Cardiac muscle cell (in vitro differentiated cells and primary cell): ENCODE measurements at regions not wholly inside any gene's neighbourhood (a gene's known extent, or its start where the extent isn't known, plus 50 kb on each side); places are given as distances from the start of the nearest gene placed in this dataset.

Experiments used
- DNase-seq, 2 donors: peaks; one replicate each; pipeline versions ENCODE4 v3.0.0 to v3.0.0-alpha.2; 2010 to 2017; ENCODE audit warnings: low read depth in 1 of 2, low spot score in 1 of 2
- H3K27ac ChIP-seq: fragments of 200-600 bp; sonication (generic); 2 replicates; pipeline ENCODE4 v1.5.1; 2016
- H3K27me3 ChIP-seq: fragments of 200-600 bp; sonication (generic); 2 replicates; pipeline ENCODE4 v1.6.0; 2016; ENCODE audit warnings: control low read depth
- H3K36me3 ChIP-seq: fragments of 200-600 bp; sonication (generic); 2 replicates; pipeline ENCODE4 v1.5.1; 2016; ENCODE audit warnings: control low read depth
- H3K4me1 ChIP-seq: fragments of 200-600 bp; sonication (generic); 2 replicates; pipeline ENCODE4 v1.8.1; 2017; ENCODE audit warnings: low read depth, mild to moderate bottlenecking, mixed run types
- H3K4me3 ChIP-seq: fragments of 200-600 bp; sonication (generic); 2 replicates; pipeline ENCODE4 v1.5.1; 2016; ENCODE audit warnings: mild to moderate bottlenecking
- H3K9me3 ChIP-seq: fragments of 200-600 bp; sonication (generic); 2 replicates; pipeline ENCODE4 v1.5.1; 2017; ENCODE audit warnings: low read depth, mild to moderate bottlenecking, control low read depth
- TF ChIP-seq, protein P1 (sequence below): IDR thresholded peaks from 2 replicates; pipeline ENCODE4 v1.5.1; 2012; ENCODE audit warnings: low read depth, mild to moderate bottlenecking, low read length

DNA sequence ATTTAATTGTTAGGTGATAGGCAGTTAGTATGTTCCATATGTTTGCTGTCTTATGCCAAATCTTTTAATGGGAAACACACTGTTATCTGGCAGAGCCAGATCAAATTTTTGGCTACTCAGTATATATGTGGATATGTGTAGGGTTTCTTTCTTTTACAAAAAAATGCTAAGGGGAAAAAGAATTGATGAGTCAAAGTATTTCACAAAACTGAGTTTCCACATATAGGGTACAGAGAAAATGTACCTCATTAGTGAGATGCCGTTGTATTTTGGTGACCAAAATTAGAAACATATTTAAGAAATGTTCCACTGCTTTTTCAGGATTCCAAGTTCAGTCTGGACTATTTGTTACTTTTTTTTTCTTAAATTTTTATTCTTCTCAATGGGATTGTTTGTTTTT is 201.2 kb upstream of the PTGFR start:
- H3K4me1 ChIP-seq = no peaks in the 10 kb centered on the region
- H3K4me3 ChIP-seq = no peak overlapping the region
- TF ChIP-seq, protein P1, sequence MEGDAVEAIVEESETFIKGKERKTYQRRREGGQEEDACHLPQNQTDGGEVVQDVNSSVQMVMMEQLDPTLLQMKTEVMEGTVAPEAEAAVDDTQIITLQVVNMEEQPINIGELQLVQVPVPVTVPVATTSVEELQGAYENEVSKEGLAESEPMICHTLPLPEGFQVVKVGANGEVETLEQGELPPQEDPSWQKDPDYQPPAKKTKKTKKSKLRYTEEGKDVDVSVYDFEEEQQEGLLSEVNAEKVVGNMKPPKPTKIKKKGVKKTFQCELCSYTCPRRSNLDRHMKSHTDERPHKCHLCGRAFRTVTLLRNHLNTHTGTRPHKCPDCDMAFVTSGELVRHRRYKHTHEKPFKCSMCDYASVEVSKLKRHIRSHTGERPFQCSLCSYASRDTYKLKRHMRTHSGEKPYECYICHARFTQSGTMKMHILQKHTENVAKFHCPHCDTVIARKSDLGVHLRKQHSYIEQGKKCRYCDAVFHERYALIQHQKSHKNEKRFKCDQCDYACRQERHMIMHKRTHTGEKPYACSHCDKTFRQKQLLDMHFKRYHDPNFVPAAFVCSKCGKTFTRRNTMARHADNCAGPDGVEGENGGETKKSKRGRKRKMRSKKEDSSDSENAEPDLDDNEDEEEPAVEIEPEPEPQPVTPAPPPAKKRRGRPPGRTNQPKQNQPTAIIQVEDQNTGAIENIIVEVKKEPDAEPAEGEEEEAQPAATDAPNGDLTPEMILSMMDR = no peak
- no peaks in the 10 kb centered on the region for H3K36me3 ChIP-seq
- no peak for DNase-seq
- no peaks in the 10 kb centered on the region for H3K9me3 ChIP-seq
- no peak overlapping the region for H3K27ac ChIP-seq
- H3K27me3 ChIP-seq = no peaks in the 10 kb centered on the region

DNA sequence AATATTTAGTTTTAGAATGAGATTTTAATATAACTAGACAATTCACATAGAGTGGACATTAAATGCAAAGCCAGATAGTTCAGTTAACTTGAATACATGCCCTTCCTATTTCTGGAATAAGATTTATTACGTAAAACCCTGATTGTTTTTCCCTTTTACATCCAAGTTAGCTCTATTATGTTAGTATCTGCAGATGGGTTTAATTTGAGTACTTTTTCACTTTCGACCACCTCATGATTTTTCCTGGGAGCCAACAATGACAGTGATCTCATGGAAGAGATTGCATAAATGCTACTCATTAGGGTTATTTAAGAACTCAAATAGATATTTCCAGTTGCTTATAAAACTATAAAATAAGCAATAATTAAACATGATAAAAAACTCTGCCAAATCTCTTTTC is 199.4 kb upstream of the PTGFR start:
- no peak overlapping the region for H3K27ac ChIP-seq
- H3K4me3 ChIP-seq = no peak overlapping the region
- no peaks in the 10 kb centered on the region for H3K9me3 ChIP-seq
- DNase-seq = no peak
- TF ChIP-seq, protein P1 = no peak
- H3K4me1 ChIP-seq = no peaks in the 10 kb centered on the region
- no peaks in the 10 kb centered on the region for H3K27me3 ChIP-seq
- H3K36me3 ChIP-seq = no peaks in the 10 kb centered on the region

DNA sequence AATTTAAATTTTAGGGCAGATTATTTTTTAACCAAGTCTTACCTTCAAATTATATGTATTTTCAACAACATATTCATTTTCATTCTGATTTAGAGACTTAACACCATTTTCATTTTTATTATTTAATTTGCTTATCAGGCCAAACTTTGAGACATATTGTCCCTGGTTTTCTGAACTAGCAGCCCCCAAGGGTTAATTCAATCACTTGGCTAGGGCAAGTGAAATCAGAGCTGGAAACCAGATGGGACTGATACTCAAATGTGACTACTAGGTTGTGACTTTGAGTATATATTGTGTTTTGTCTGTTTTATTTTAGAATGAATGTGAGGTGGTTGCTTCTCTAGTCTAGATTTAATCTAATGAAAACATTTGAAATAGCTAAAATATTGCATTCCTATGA is 198.9 kb upstream of the PTGFR start:
- TF ChIP-seq, protein P1 = no peak
- no peak for DNase-seq
- no peaks in the 10 kb centered on the region for H3K4me1 ChIP-seq
- H3K27ac ChIP-seq = no peak overlapping the region
- H3K27me3 ChIP-seq = no peaks in the 10 kb centered on the region
- no peaks in the 10 kb centered on the region for H3K36me3 ChIP-seq
- no peak overlapping the region for H3K4me3 ChIP-seq
- no peaks in the 10 kb centered on the region for H3K9me3 ChIP-seq

DNA sequence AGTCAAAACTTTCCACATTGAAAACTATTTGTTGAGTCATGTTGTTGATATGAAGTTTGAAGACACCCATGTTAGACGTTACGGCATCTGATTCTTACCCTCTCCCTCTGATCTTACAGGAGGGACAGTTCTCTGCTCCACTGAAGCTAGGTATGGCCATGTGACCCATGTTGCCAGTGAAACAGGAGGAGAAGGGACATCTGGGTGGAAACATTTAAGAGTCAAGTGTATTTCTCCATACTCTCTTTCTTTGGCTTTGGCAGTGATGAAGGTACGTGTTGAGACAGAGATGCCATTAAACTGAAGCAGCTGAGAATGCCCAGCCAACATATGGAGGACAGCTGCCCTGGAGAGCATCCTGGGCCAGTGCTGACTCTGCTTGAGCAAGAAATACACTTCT is 198.4 kb upstream of the PTGFR start:
- TF ChIP-seq, protein P1 = no peak

DNA sequence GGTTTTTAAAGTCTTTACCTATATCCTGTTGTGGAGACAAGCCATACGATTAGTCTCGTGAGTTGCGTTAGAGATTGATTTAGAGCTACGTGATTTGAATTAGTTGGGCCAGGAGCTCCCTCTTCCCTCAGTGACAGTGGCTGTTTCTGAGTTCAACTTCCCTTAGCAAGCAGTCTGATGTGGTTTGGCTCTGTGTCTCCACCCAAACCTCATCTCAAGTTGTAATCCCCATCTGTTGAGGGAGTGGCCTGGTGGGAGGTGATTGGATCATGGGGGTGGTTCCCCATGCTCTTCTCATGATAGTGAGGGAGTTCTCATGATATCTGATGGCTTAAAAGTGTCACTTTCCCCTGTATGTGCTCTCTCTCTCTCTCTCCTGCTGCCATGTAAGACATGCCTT is 192.9 kb upstream of the PTGFR start:
- Histone ChIP-seq H3K27ac (no peak overlapping the region), H3K9me3 (no peaks in the 10 kb centered on the region), H3K27me3 (no peaks in the 10 kb centered on the region), H3K36me3 (no peaks in the 10 kb centered on the region), H3K4me3 (no peak overlapping the region), H3K4me1 (no peaks in the 10 kb centered on the region)
- TF ChIP-seq, protein P1 = no peak
- DNase-seq = no peak

More for the DNA sequence above, 198.4 kb upstream of the PTGFR start:
- H3K27me3 ChIP-seq = no peaks in the 10 kb centered on the region
- no peaks in the 10 kb centered on the region for H3K9me3 ChIP-seq
- no peaks in the 10 kb centered on the region for H3K36me3 ChIP-seq
- no peak overlapping the region for H3K27ac ChIP-seq
- no peaks in the 10 kb centered on the region for H3K4me1 ChIP-seq
- H3K4me3 ChIP-seq = no peak overlapping the region
- DNase-seq = no peak

DNA sequence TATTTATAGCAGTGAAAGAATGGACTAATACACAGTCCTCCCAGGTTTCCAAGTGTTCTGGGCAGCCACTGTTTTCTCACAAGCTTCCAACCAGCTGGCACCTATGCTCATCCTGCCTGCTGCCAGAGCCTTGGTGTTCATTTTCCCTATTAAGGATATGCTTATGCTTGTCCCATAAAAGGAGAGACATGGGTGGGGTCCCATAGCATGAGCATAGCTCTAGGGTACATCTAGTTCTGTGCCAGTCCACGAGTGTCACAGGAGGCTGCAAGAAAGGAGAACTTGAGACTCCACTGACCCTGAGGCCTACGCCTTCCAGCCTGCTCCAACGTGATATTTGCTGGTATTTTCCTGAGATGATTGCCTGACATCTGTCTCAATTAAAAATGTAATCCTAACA is 192.4 kb upstream of the PTGFR start:
- Histone ChIP-seq H3K9me3 (no peaks in the 10 kb centered on the region), H3K4me1 (no peaks in the 10 kb centered on the region), H3K36me3 (no peaks in the 10 kb centered on the region), H3K27me3 (no peaks in the 10 kb centered on the region), H3K27ac (no peak overlapping the region), H3K4me3 (no peak overlapping the region)
- DNase-seq = no peak
- TF ChIP-seq, protein P1 = no peak
